DLD1 (cell line): ENCODE measurements at regions not wholly inside any gene's neighbourhood (a gene's known extent, or its start where the extent isn't known, plus 50 kb on each side); places are given as distances from the start of the nearest gene placed in this dataset.

Experiments
- in situ Hi-C: cut with HindIII; loops from 2 replicates; pipeline ENCODE4 v1.10.0; 2017; ENCODE audit warnings: low sequenced_read_pairs

GRCh38 chr7:54476609-54477008, 65.6 kb upstream of the VSTM2A start:
- in situ Hi-C loops, result no loop called here

- in situ Hi-C loops, result no loop called here
These were observed 65.1 kb upstream of the VSTM2A start for GRCh38 chr7:54477083-54477482.

- in situ Hi-C loops, result no loop called here
These were observed 58.7 kb upstream of the VSTM2A start for GRCh38 chr7:54483523-54483922.

- in situ Hi-C loops, result no loop called here
These were observed 57.1 kb upstream of the VSTM2A start for GRCh38 chr7:54485044-54485443.
